ENCODE measurements at regions not wholly inside any gene's neighbourhood (a gene's known extent, or its start where the extent isn't known, plus 50 kb on each side); places are given as distances from the start of the nearest gene placed in this dataset.
"Not testable (repeated sequence)": the region's sequence is repeated elsewhere in the genome, so short reads cannot be mapped to it uniquely, and the experiment has no call there.

- H3K27ac ChIP-seq, H3K4me3 ChIP-seq: not testable (repeated sequence)
Observed at GRCh38 chr9:105010089-105010488, 82.1 kb upstream of the ABCA1 start.

- Histone ChIP-seq H3K27ac (no peak overlapping the region), H3K4me3 (no peak overlapping the region)
Observed at GRCh38 chr9:105021917-105022316, 94.0 kb upstream of the ABCA1 start.

- not testable (repeated sequence) for H3K4me3 ChIP-seq, H3K27ac ChIP-seq
Observed at GRCh38 chr9:105022545-105022944, 94.6 kb upstream of the ABCA1 start.

GRCh38 chr9:105023788-105024187, 95.8 kb upstream of the ABCA1 start:
- no peak overlapping the region for H3K27ac ChIP-seq
- no peak overlapping the region for H3K4me3 ChIP-seq

DNA sequence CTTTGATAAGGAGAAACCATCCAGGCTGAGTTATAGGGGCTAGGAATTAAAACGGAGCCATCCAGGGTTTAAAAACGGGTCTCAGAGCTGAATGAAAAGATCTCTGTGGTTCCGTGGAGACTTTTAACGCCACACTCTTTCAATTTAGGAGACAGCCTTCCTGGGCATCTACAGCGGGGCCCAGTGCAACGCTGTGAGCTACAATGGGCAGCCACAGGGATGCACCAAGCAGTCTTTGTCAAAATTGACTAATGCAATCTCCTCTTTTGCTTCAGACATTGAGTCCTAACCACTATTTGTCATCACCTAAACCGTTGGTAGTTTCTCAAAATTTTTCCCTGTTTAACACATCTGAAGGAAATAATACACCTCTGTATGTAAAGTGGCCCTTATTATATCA, 96.6 kb upstream of the ABCA1 start:
- Histone ChIP-seq H3K4me3 (no peak overlapping the region), H3K27ac (no peak overlapping the region)

- Histone ChIP-seq H3K4me3 (no peak overlapping the region), H3K27ac (no peak overlapping the region)
Observed at GRCh38 chr9:105026451-105026850, 98.5 kb upstream of the ABCA1 start.

DNA sequence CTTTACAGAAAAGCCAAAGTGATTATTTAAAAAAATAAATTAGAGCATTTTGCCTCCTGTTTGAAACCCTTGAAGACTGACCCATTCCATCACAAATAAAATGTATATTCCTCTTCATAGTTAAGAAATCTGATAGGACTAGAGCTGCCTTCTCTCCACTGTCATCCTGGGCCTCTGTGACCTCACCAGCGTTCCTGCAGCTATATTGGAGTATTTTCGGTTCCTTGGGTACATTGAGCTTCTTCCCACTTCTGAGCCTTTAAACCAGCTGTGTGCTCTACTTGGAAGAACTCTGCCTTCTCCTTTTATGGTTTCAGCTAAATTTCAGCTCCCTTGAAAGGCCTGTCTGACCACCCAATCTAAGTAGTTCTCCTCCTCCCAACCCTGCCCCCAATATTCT, 99.1 kb upstream of the ABCA1 start:
- H3K4me3 ChIP-seq = no peak overlapping the region
- no peak overlapping the region for H3K27ac ChIP-seq

- H3K27ac ChIP-seq = no peak overlapping the region
- H3K4me3 ChIP-seq = no peak overlapping the region
Observed at GRCh38 chr9:105030285-105030684, 102.3 kb upstream of the ABCA1 start.

- H3K27ac ChIP-seq = no peak overlapping the region
- no peak overlapping the region for H3K4me3 ChIP-seq
Observed at GRCh38 chr9:105037139-105037538, 109.2 kb upstream of the ABCA1 start.

DNA sequence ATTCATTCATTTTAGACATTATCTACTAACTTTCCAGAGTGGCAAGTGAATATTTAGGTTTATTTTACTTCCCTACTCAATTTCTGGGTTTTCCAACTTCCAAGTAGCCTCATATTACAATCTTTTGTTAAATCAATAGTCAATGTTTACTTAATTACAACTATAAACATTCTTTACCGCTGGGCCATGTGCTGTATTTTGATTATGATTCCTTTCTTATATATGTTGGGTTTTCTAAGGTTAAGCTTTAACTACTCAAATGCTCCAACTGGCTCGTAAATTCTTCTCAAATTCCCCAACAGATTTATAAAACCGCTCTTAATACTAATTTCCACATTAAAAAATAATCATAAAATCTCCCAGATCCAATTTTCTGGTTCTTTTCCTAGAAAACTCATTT, 110.1 kb upstream of the ABCA1 start:
- Histone ChIP-seq H3K4me3 (no peak overlapping the region), H3K27ac (no peak overlapping the region)

GRCh38 chr9:105039175-105039799, 111.3 kb upstream of the ABCA1 start:
- Histone ChIP-seq H3K27ac (no peak overlapping the region), H3K4me3 (no peak overlapping the region)

DNA sequence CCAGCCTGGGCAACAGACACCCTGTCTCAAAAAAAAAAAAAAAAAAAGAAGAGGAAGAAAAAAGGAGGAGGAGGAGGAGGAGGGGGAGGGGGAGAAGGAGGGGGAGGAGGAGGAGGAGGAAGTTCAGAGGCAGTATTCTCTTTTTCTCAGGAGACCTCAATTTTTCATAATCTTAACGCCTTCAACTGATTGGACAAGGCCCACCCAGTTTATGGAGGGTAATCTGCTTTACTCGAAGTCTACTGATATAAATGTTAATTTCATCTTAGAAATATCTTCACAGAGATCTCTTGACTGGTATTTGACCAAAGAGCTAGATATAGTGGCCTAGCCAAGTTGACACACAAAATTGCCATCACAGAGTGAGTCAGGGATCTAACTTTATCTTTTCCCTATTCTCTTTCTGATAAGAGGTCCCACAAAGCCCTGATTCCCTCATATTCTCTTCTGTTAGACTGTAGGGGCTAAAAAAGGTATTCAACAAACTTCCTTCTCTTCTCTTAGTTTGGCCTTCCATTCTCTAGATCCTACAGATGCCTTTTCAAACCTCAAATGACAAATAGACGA, 115.5 kb upstream of the ABCA1 start:
- Histone ChIP-seq H3K27ac (no peak overlapping the region), H3K4me3 (no peak overlapping the region)

DNA sequence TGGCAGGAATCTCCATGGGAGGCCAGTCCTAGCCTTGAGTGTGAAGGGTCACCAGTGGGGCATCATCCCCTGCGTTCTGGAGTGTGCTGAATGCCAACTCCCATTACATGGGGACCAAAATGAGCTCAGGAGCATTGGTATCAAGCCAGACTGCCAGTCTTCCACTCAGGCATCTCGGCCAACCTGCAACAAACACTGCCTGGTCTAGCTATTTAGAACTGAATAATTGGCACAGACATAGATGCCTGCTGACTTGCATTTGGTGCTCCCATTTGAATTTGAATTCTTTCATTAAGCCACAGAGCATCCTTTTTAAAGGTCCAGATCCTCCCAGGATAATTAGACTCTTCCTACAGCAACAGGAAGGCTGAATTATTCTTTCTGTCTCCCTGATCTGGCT, 116.6 kb upstream of the ABCA1 start:
- Histone ChIP-seq H3K4me3 (no peak overlapping the region), H3K27ac (no peak overlapping the region)

GRCh38 chr9:105046907-105047741, 119.2 kb upstream of the ABCA1 start:
- Histone ChIP-seq H3K27ac (no peak overlapping the region), H3K4me3 (no peak overlapping the region)

GRCh38 chr9:105047742-105048041, 119.7 kb upstream of the ABCA1 start:
- Histone ChIP-seq H3K4me3 (no peak overlapping the region), H3K27ac (no peak overlapping the region)

DNA sequence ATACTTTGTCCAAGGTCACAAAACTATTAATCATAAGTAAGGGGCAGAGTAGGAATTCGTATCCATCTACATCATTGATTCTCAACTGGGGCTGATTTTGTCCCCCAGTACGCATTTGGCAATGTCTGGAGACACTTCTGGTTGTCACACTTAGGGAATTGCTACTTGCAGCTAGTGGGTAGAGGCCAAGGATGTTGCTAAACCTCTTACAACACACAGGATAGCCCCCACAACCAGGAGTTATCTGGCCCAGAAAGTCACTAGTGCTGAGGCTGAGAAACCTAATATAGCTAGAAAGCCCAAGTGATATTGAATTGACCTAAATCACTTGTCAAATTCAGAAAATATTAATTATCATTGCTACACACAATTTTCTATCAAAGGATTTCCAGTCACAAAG, 120.4 kb upstream of the ABCA1 start:
- H3K27ac ChIP-seq = no peak overlapping the region
- no peak overlapping the region for H3K4me3 ChIP-seq

DNA sequence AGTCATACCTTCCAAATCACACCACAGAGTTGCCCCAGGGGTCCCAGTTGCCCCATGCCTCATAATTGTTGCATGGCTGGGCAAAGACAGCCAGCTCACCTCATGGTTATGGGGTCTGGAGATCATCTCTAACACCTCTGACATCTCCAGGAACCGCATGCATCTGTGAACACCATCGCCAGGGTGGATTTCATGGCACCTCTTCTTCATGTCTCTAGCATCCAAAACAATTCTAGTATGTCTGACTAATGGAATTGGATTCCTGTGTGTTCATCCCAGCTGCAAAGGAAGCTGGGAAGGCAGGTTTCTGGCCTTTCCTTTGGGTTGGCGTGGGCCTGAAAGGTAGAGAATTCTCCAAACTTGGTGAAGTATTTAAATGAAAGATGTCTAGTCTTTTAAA, 122.3 kb upstream of the ABCA1 start:
- Histone ChIP-seq H3K27ac (no peak overlapping the region), H3K4me3 (no peak overlapping the region)

- Histone ChIP-seq H3K4me3 (no peak overlapping the region), H3K27ac (peak overlapping the region in 1 of 21 experiments; percentile 25)
Observed at GRCh38 chr9:105051897-105052296, 123.9 kb upstream of the ABCA1 start.

DNA sequence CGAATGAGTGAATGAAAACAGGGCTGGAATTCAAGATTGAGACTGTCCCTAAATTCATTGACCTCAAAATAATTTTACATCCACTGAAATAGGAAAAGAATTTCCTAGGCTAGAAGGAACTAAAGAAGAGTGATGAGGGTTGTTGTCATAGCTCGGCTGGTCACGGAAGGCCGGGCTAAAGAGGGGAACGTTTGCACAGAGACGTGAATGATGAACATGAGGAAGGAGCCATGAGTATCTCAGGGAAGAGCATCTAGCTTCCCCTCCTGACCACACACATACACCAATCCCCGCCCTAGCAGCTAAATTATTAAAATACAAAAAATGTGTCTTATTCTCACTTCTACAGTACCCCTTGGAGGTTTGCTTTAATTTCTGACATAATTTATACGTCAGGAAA, 124.4 kb upstream of the ABCA1 start:
- Histone ChIP-seq H3K4me3 (no peak overlapping the region), H3K27ac (peak overlapping the region in 7 of 21 experiments; percentile 11 to 60 (median 38))

DNA sequence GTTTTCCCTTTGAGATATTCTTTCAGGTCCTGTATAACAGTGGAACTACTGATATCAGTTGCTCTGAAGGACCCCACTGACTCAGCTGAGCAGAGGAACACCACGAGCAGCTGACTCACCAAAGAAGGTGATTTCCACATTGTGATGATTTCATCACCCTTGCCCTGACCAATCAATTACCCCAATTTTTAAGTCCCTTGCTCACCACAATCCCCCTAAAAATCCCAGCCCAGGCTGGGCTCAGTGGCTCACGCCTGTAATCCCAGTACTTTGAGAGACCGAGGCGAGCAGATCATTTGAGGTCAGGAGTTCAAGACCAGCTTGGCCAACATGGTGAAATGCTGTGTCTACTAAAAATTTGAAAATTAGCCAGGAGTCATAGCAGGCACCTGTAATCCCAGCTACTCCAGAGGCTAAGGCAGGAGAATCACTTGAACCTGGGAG, 125.3 kb upstream of the ABCA1 start:
- Histone ChIP-seq H3K4me3 (no peak overlapping the region), H3K27ac (peak overlapping the region in 8 of 21 experiments; percentile 4 to 60 (median 42))

DNA sequence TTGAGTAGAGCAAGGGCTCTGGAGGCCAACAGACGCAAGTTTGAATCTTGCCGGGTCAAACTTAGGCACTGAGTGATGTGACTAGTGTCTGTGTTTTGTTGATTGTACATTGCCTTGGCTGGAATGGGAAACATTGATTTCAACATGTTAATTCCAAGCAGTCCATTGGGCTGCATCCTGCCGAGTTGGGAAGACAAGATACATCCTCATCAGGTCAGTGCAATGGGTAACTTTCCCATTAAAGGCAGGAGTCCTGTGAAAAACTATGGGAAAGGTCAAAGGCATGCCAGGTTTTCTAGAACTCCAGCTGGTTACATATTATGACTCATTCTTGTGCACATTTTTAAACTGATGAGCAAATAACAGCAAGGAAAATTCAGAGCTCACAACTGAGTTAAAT, 126.5 kb upstream of the ABCA1 start:
- H3K27ac ChIP-seq = peak overlapping the region in 2 of 21 experiments; percentile 34 to 42
- H3K4me3 ChIP-seq = no peak overlapping the region

All from skin epidermis (tissue), 12 donors.